ENCODE measurements at regions not wholly inside any gene's neighbourhood (a gene's known extent, or its start where the extent isn't known, plus 50 kb on each side); places are given as distances from the start of the nearest gene placed in this dataset.

DNA sequence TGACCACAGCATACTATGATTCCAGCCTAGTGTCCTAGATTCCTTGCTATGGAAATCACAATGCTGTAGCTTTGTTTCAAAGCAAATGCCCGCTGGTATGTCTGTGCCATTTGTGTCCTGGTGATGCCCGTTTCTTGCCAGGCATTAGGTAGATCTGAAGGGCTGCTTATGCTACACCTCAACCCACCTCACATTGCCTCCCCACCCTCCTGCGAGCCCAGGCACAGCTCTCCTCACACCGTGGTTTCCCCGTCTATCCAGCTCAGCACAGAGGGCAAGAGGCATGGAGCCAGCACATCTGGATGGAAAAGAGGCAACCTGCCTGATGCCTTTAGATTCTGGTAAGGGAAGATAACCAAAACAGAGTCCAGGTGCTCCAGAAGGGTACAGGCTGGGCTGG lies 307.4 kb upstream of the B3GAT1 start:
- Histone ChIP-seq H3K9me3 (replicated peaks in 1 of 3) (no peaks in the 10 kb centered on the region), H3K27ac (no peak overlapping the region), H3K4me1 (replicated peaks in 1 of 2) (no peaks in the 10 kb centered on the region), H3K27me3 (no peaks in the 10 kb centered on the region), H3K4me3 (no peak overlapping the region), H3K36me3 (replicated peaks in 1 of 2) (no peaks in the 10 kb centered on the region)
- TF ChIP-seq POLR2A (IDR thresholded peaks at IDR 0.05): no peak
- TF ChIP-seq, protein P1, sequence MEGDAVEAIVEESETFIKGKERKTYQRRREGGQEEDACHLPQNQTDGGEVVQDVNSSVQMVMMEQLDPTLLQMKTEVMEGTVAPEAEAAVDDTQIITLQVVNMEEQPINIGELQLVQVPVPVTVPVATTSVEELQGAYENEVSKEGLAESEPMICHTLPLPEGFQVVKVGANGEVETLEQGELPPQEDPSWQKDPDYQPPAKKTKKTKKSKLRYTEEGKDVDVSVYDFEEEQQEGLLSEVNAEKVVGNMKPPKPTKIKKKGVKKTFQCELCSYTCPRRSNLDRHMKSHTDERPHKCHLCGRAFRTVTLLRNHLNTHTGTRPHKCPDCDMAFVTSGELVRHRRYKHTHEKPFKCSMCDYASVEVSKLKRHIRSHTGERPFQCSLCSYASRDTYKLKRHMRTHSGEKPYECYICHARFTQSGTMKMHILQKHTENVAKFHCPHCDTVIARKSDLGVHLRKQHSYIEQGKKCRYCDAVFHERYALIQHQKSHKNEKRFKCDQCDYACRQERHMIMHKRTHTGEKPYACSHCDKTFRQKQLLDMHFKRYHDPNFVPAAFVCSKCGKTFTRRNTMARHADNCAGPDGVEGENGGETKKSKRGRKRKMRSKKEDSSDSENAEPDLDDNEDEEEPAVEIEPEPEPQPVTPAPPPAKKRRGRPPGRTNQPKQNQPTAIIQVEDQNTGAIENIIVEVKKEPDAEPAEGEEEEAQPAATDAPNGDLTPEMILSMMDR (IDR thresholded peaks at IDR 0.05): no peak
- 85 to 91% (median 86%) methylated on average over 5 of the region's 5 CpGs for WGBS, 4 donors
- peak in 1 of 7 donors; percentile 2 for DNase-seq
- intact Hi-C loops (cut with DNase I): no loop called here

DNA sequence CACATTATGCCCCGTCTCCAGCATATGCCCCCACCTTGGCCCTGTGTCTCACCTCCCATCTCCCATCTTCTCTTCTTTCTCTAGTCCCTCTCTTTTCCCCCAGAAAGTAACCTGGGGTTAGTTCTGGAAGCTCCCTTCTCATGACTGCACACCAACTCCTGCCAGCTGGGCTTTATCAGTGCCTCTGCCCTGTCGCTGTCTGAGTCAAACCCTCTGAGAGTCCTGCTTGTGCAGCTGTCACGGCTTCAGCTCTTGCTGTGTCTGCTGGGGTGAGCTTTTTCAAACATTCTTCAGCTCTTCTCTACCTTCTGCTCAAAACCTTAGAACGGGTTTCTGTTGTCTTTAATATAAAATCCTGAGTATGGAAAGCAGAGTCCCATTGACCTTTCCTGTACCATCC lies 304.5 kb upstream of the B3GAT1 start:
- Histone ChIP-seq H3K4me1 (replicated peaks in 1 of 2) (no peaks in the 10 kb centered on the region), H3K27me3 (no peaks in the 10 kb centered on the region), H3K27ac (no peak overlapping the region), H3K36me3 (replicated peaks in 1 of 2) (no peaks in the 10 kb centered on the region), H3K4me3 (no peak overlapping the region), H3K9me3 (replicated peaks in 1 of 3) (no peaks in the 10 kb centered on the region)
- TF ChIP-seq, protein P1 (IDR thresholded peaks at IDR 0.05): no peak
- TF ChIP-seq POLR2A (IDR thresholded peaks at IDR 0.05): no peak
- DNase-seq: no peak
- intact Hi-C loops (cut with DNase I): no loop called here
- WGBS, 4 donors: 49 to 58% (median 51%) methylated on average over 4 of the region's 4 CpGs

DNA sequence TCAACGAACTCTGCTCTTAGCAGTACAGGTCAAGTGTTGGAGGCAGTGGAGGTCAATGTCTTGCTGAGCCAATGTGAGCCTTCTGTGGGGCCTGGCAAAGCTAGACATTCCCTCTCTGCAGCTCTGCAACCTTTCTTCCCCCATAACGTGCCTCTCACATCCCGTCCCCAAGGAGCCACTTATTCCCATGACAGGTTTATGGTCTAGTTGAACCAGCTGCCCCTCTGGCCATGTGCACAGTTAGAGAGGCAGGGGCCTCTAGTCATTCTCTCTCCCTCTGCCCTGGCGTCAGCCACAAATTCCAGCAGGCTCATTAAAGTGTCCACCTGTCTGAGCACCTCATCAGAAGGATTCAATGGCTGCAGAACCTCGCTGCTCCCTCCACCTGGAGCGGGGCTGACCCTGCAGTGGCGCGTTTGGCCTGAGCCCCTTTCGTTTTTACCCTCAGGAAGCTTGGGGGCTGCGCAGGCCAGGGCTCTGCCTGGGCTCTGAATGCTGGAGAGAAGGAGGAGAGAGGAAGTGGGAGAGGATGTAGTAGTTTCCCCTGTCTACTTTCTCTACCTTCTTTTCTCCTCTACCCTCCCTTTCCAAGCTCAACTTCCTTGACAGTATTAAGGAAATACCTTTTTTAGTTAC lies 302.1 kb upstream of the B3GAT1 start:
- Histone ChIP-seq H3K27me3 (no peaks in the 10 kb centered on the region), H3K4me3 (no peak overlapping the region), H3K36me3 (replicated peaks in 1 of 2) (no peaks in the 10 kb centered on the region), H3K27ac (no peak overlapping the region), H3K4me1 (replicated peaks in 1 of 2) (no peaks in the 10 kb centered on the region), H3K9me3 (replicated peaks in 1 of 3) (no peaks in the 10 kb centered on the region)
- no peak for DNase-seq
- TF ChIP-seq, protein P1 (IDR thresholded peaks at IDR 0.05): no peak
- TF ChIP-seq POLR2A (IDR thresholded peaks at IDR 0.05): no peak
- intact Hi-C loops (cut with DNase I): no loop called here
- WGBS, 4 donors: 33 to 41% (median 37%) methylated on average over 6 to 10 of the region's 10 CpGs

DNA sequence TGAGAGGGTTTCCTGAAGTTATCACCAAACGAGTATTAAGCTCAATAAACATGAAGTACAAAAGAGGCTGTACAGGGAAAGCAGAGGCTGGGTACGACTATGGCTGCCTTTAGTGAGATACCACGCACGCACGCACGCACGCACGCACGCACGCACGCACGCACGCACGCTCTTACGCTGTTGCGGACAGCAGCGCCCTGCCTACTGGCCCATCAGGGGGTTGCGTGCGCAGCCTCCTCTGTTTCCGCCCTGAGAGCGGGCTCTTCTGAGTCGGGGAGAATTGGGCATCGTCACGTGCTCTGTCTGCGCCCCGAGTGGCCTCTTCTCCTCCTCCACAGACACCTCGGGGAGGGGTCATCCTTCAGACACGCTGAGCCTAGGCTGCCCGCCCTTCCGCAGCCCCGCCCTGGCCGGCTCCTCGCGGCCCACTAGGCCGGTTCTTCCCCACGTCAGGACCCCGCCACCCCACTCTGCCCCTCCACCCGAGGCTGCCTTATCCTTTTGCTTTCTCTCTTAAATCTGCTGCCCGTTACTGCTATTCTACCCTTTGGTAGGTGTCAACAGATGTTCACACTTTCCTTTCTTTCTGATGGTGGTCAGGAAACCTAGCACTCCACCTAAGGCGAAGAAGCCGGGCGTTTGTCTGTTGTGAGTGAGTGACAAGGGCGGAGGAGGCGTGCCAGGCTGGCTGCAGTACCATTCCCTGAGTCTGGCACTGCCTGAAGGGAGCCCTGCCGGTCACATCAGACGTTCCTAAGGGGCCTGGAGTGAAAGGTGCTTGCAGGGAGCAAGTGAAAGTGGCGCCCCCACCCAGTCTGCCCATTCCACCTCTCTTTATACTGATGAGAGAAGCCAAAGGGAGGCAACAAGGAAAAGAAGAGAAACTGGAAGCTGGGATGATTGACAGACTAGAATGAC lies 300.4 kb upstream of the B3GAT1 start:
- no peak for TF ChIP-seq POLR2A (IDR thresholded peaks at IDR 0.05)
- TF ChIP-seq, protein P1 (IDR thresholded peaks at IDR 0.05): no peak
- Histone ChIP-seq H3K27me3 (no peaks in the 10 kb centered on the region), H3K4me1 (replicated peaks in 1 of 2) (no peaks in the 10 kb centered on the region), H3K4me3 (no peak overlapping the region), H3K9me3 (replicated peaks in 1 of 3) (no peaks in the 10 kb centered on the region), H3K27ac (no peak overlapping the region), H3K36me3 (replicated peaks in 1 of 2) (no peaks in the 10 kb centered on the region)
- intact Hi-C loops (cut with DNase I): no loop called here
- DNase-seq: no peak
- WGBS, 4 donors: 76 to 82% (median 81%) methylated on average over 42 to 47 of the region's 47 CpGs

All from adrenal gland (tissue), 9 donors.